H1 (cell line): ENCODE measurements at regions not wholly inside any gene's neighbourhood (a gene's known extent, or its start where the extent isn't known, plus 50 kb on each side); places are given as distances from the start of the nearest gene placed in this dataset.

Experiments used
- EZH2 ChIP-seq: fragments of 200-600 bp; sonication (generic); IDR thresholded peaks from 2 replicates; pipeline ENCODE4 v1.7.1; 2012; ENCODE audit warnings: low read depth, mild to moderate bottlenecking, moderate library complexity, low read length, inconsistent platforms; ENCODE audit not compliant: severe bottlenecking
- POLR2A ChIP-seq, 2 experiments: IDR thresholded peaks; 1 replicate in 1 of 2; 2 replicates in 1 of 2; pipeline ENCODE4 v1.6.1; 2011; ENCODE audit warnings: low read depth in 2 of 2, low read length in 2 of 2, mild to moderate bottlenecking in 2 of 2; ENCODE audit errors: control extremely low read depth in 1 of 2

DNA sequence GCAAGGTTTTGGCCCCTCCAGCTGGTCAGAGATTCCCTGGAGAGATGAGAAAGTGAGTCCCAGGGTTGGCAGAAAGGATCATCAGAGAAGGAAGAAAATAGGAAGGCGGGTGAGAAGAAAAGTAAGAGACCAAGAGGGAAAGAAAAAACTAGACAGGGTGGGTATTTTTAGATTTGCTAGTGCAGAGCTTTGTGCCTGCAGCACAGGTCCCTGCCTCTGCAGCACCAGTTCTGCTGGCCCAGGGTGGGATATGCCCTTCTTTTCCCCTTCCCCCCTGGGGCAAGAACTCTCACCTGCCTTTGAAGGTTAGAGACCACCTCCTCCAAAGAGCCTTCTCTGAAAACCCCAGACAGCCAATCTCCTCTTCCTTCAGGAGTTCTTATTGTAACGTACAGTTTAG lies 90.3 kb upstream of the EGFLAM start:
- no peak for TF ChIP-seq POLR2A (IDR thresholded peaks at IDR 0.05; ENCODE audit: control extremely low read depth in 1 of 2, low read depth in 2 of 2, low read length in 2 of 2)
- no peak for TF ChIP-seq EZH2
